ENCODE measurements at regions not wholly inside any gene's neighbourhood (a gene's known extent, or its start where the extent isn't known, plus 50 kb on each side); places are given as distances from the start of the nearest gene placed in this dataset.
"Not testable (repeated sequence)": the region's sequence is repeated elsewhere in the genome, so short reads cannot be mapped to it uniquely, and the experiment has no call there.

DNA sequence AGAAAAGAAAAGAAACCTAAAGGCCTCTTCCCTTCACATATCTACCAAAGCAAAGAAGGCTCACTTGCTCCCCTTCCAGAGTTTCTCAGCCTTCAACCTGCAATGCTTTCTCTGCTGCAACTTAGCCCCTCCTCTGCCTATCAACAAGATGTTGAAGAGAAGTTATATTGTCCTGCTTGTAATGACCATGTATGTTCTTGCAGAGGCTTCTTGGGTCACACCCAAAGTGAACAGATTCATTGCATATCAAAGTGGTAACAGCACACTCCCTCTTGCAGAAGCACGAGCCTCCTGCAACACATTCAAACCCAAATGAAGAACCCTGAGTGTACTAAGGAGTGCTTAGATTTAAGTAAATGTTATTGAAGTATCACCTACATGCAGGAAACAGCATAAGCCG, 494.3 kb downstream of the NTRK2 start:
- Mint-ChIP-seq H3K4me1 (no peaks in the 10 kb centered on the region), H3K27me3 (no peaks in the 10 kb centered on the region), H3K9me3 (no peaks in the 10 kb centered on the region), H3K27ac (no peak overlapping the region), H3K36me3 (ENCODE audit: low read depth) (no peaks in the 10 kb centered on the region), H3K4me3 (no peak overlapping the region)
- intact Hi-C loops (cut with micrococcal nuclease), result no loop called here
- CTCF ChIA-PET, result no interaction called here
- POLR2A ChIA-PET, result no interaction called here
- DNase-seq (no peak), ATAC-seq (ENCODE audit: low read depth) (no peak)
- TF ChIP-seq CTCF (IDR thresholded peaks at IDR 0.05), result no peak

DNA sequence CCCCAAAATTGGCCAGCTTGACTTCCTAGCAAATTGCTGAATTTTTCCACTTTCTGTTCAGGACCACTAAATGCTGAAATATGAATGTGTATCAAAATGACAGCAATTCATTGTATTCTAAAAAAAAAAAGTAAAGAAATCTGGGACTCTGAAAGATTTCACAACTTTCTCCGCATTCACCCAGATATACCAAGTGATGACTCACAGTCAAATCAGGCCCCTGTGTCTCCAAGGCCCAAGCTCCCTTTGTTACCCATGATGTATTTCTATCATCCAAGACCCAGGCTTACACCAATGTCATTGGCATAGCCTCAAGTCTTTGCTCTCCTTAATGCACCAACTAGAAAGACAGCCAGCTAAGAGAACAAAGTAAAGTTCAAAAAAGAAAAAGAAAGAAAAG, 493.9 kb downstream of the NTRK2 start:
- ATAC-seq (ENCODE audit: low read depth) (no peak), DNase-seq (no peak)
- Mint-ChIP-seq H3K4me1 (no peaks in the 10 kb centered on the region), H3K27ac (no peak overlapping the region), H3K4me3 (no peak overlapping the region), H3K9me3 (no peaks in the 10 kb centered on the region), H3K36me3 (ENCODE audit: low read depth) (no peaks in the 10 kb centered on the region), H3K27me3 (no peaks in the 10 kb centered on the region)
- ChIA-PET CTCF (no interaction called here), POLR2A (no interaction called here)
- no peak for TF ChIP-seq CTCF (IDR thresholded peaks at IDR 0.05)
- intact Hi-C loops (cut with micrococcal nuclease), result no loop called here

DNA sequence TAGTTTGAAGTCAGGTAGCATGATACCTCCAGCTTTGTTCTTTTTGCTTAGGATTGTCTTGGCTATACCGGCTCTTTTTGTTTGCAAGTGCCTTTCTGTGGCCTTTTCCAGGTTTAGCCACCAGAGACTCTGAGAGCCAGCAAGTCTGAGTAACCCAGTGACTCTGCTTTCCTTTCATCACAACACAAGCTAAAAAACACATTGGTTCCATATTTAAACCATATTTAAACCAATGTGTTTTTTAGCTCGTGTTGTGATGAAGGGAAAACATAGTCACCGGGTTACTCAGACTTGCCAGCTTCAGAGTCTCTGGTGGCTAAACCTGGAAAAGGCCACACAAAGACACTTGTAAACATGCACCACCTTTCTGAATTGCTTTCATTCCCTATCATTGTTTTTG, 493.3 kb downstream of the NTRK2 start:
- ChIA-PET POLR2A (no interaction called here), CTCF (no interaction called here)
- Mint-ChIP-seq H3K27me3 (no peaks in the 10 kb centered on the region), H3K27ac (no peak overlapping the region), H3K36me3 (ENCODE audit: low read depth) (no peaks in the 10 kb centered on the region), H3K9me3 (no peaks in the 10 kb centered on the region), H3K4me1 (no peaks in the 10 kb centered on the region), H3K4me3 (no peak overlapping the region)
- DNase-seq (no peak), ATAC-seq (ENCODE audit: low read depth) (no peak)
- intact Hi-C loops (cut with micrococcal nuclease), result no loop called here
- no peak for TF ChIP-seq CTCF (IDR thresholded peaks at IDR 0.05)

- POLR2A ChIA-PET; DNase-seq; H3K27me3 Mint-ChIP-seq; H3K27ac Mint-ChIP-seq; H3K36me3 Mint-ChIP-seq (ENCODE audit: low read depth); CTCF ChIA-PET; H3K4me1 Mint-ChIP-seq; H3K9me3 Mint-ChIP-seq; intact Hi-C loops (cut with micrococcal nuclease); ATAC-seq (ENCODE audit: low read depth); H3K4me3 Mint-ChIP-seq: not testable (repeated sequence)
These were observed 491.4 kb downstream of the NTRK2 start for GRCh38 chr9:85160944-85161343.

DNA sequence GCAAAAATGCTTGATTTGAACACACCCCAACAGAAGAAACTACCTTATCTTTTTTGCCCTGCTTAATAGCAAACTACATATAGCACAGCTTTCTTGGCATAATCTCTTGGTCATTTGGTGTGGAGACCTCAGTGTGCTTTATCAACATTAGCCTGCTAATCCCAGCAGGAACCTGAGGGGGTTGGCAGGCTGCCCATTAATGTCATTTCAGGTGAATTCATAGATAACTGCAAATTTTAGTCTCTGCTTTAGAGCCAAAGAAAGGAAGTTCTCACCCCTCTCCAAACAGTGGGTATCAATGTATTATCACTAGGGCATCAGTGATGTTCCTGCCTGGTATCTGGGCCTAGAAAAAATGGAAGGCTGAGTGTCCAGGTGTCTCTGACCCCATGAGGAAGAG, 489.0 kb downstream of the NTRK2 start:
- no peaks in the 10 kb centered on the region for H3K9me3 Mint-ChIP-seq
- ChIA-PET POLR2A (no interaction called here), CTCF (no interaction called here)
- no peaks in the 10 kb centered on the region for H3K4me1 Mint-ChIP-seq
- ATAC-seq (ENCODE audit: low read depth) (no peak), DNase-seq (no peak)
- no peaks in the 10 kb centered on the region for H3K27me3 Mint-ChIP-seq
- H3K27ac Mint-ChIP-seq, result no peak overlapping the region
- no peaks in the 10 kb centered on the region for H3K36me3 Mint-ChIP-seq (ENCODE audit: low read depth)
- intact Hi-C loops (cut with micrococcal nuclease), result no loop called here
- H3K4me3 Mint-ChIP-seq, result no peak overlapping the region
- TF ChIP-seq CTCF (IDR thresholded peaks at IDR 0.05), result no peak

DNA sequence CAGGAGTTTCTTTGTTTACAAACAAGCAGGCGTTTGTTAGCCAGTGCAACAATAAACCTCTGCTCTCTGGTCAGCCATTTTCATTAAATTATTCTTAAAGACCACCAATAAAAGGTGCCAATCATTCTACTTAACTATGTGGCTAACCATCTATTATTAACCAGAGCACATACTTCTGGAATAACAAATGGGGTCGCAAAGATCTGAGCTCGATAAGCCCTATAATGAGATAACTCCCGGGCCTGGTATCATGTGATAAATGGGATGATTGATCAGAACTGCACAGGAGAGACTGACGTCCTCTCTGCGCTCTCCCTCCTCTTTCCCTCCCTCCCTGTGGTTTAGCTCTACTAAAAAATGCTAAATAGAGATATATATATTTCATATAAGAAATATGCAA, 488.2 kb downstream of the NTRK2 start:
- CTCF ChIA-PET, result no interaction called here
- Mint-ChIP-seq H3K36me3 (ENCODE audit: low read depth) (no peaks in the 10 kb centered on the region), H3K4me1 (no peaks in the 10 kb centered on the region), H3K27me3 (no peaks in the 10 kb centered on the region), H3K9me3 (no peaks in the 10 kb centered on the region), H3K27ac (no peak overlapping the region), H3K4me3 (no peak overlapping the region)
- DNase-seq, result no peak
- no peak for ATAC-seq (ENCODE audit: low read depth)
- intact Hi-C loops (cut with micrococcal nuclease), result no loop called here
- POLR2A ChIA-PET, result no interaction called here
- no peak for TF ChIP-seq CTCF (IDR thresholded peaks at IDR 0.05)
